Bronchial epithelial cell (primary cell): ENCODE measurements at regions not wholly inside any gene's neighbourhood (a gene's known extent, or its start where the extent isn't known, plus 50 kb on each side); places are given as distances from the start of the nearest gene placed in this dataset.

ENCODE experiments used
- DNase-seq: peaks from one replicate; pipeline ENCODE4 v3.0.0-alpha.2; 2010; ENCODE audit warnings: low read depth
- FAIRE-seq: peaks from 2 replicates; lab custom pipeline; 2011; peaks lifted over from hg19 to GRCh38; lab: Jason Lieb, UNC
- H3K27me3 ChIP-seq: 2 replicates; pipeline ENCODE4 v1.5.1; 2011; ENCODE audit warnings: low read length; ENCODE audit not compliant: control insufficient read depth, insufficient read depth
- H3K36me3 ChIP-seq: 2 replicates; pipeline ENCODE4 v1.5.1; 2011; ENCODE audit warnings: low read length; ENCODE audit not compliant: control insufficient read depth, insufficient read depth
- H3K4me3 ChIP-seq: 2 replicates; pipeline ENCODE4 v1.5.1; 2011; ENCODE audit warnings: mild to moderate bottlenecking, low read depth, low read length, control low read depth
- CTCF ChIP-seq: IDR thresholded peaks from 2 replicates; pipeline ENCODE4 v1.5.1; 2011; ENCODE audit warnings: mild to moderate bottlenecking, moderate library complexity, low read length, control low read depth, inconsistent platforms; ENCODE audit not compliant: insufficient read depth, severe bottlenecking

- no peaks in the 10 kb centered on the region for H3K36me3 ChIP-seq
- H3K4me3 ChIP-seq, result no peak overlapping the region
- DNase-seq, result no peak
- no peak for FAIRE-seq
- TF ChIP-seq CTCF, result no peak
- H3K27me3 ChIP-seq, result no peaks in the 10 kb centered on the region
These were observed 329.4 kb downstream of the IRX1 start for GRCh38 chr5:3925022-3925421.

- DNase-seq, result no peak
- FAIRE-seq, result no peak
- no peaks in the 10 kb centered on the region for H3K27me3 ChIP-seq
- no peaks in the 10 kb centered on the region for H3K36me3 ChIP-seq
- no peak overlapping the region for H3K4me3 ChIP-seq
- no peak for TF ChIP-seq CTCF
These were observed 330.3 kb downstream of the IRX1 start for GRCh38 chr5:3925935-3926334.

GRCh38 chr5:3929799-3930198, 334.2 kb downstream of the IRX1 start:
- TF ChIP-seq CTCF, result no peak
- Histone ChIP-seq H3K36me3 (no peaks in the 10 kb centered on the region), H3K27me3 (no peaks in the 10 kb centered on the region), H3K4me3 (no peak overlapping the region)
- no peak for DNase-seq
- FAIRE-seq, result no peak

GRCh38 chr5:3931976-3932375, 336.3 kb downstream of the IRX1 start:
- no peak for FAIRE-seq
- DNase-seq, result no peak
- Histone ChIP-seq H3K4me3 (no peak overlapping the region), H3K27me3 (no peaks in the 10 kb centered on the region), H3K36me3 (no peaks in the 10 kb centered on the region)
- TF ChIP-seq CTCF, result no peak

GRCh38 chr5:3933536-3933935, 337.9 kb downstream of the IRX1 start:
- Histone ChIP-seq H3K4me3 (no peak overlapping the region), H3K36me3 (no peaks in the 10 kb centered on the region), H3K27me3 (no peaks in the 10 kb centered on the region)
- DNase-seq (no peak), FAIRE-seq (no peak)
- no peak for TF ChIP-seq CTCF

GRCh38 chr5:3933966-3934365, 338.3 kb downstream of the IRX1 start:
- H3K27me3 ChIP-seq, result no peaks in the 10 kb centered on the region
- H3K4me3 ChIP-seq, result no peak overlapping the region
- FAIRE-seq (no peak), DNase-seq (no peak)
- no peaks in the 10 kb centered on the region for H3K36me3 ChIP-seq
- TF ChIP-seq CTCF, result no peak
